ENCODE measurements at regions not wholly inside any gene's neighbourhood (a gene's known extent, or its start where the extent isn't known, plus 50 kb on each side); places are given as distances from the start of the nearest gene placed in this dataset.

GRCh38 chr5:92653730-92654461 is 927.1 kb downstream of the NR2F1-AS1 start:
- DNase-seq (ENCODE audit: low spot score) (no peak), ATAC-seq (no peak)
- Mint-ChIP-seq H3K4me1 (no peaks in the 10 kb centered on the region), H3K4me3 (no peak overlapping the region), H3K27me3 (ENCODE audit: low read depth) (no peaks in the 10 kb centered on the region), H3K36me3 (no peaks in the 10 kb centered on the region), H3K27ac (no peak overlapping the region), H3K9me3 (no peaks in the 10 kb centered on the region)
- ChIA-PET CTCF (no interaction called here), POLR2A (no interaction called here)
- no peak for TF ChIP-seq ATF1 (CRISPR knock-in tag; IDR thresholded peaks at IDR 0.05)
- TF ChIP-seq SMAD3 (CRISPR knock-in tag; IDR thresholded peaks at IDR 0.05; ENCODE audit: borderline replicate concordance) = no peak
- TF ChIP-seq JAZF1 (CRISPR knock-in tag; IDR thresholded peaks at IDR 0.05) = no peak
- TF ChIP-seq E2F4 (CRISPR knock-in tag; IDR thresholded peaks at IDR 0.05; ENCODE audit: borderline replicate concordance, low read depth) = no peak
- no peak for TF ChIP-seq NR1H2 (CRISPR knock-in tag; IDR thresholded peaks at IDR 0.05)
- no peak for TF ChIP-seq FOXK1 (CRISPR knock-in tag; IDR thresholded peaks at IDR 0.05)
- TF ChIP-seq ZNF671 (CRISPR knock-in tag; IDR thresholded peaks at IDR 0.05) = no peak
- no peak for TF ChIP-seq TEAD4 (CRISPR knock-in tag; IDR thresholded peaks at IDR 0.05)
- TF ChIP-seq PRDM15 (CRISPR knock-in tag; IDR thresholded peaks at IDR 0.05) = no peak

- Mint-ChIP-seq H3K27me3 (ENCODE audit: low read depth) (no peaks in the 10 kb centered on the region), H3K9me3 (no peaks in the 10 kb centered on the region)
Observed at GRCh38 chr5:92652756-92653155, 928.3 kb downstream of the NR2F1-AS1 start.

More at GRCh38 chr5:92652756-92653155, 928.3 kb downstream of the NR2F1-AS1 start:
- DNase-seq (ENCODE audit: low spot score) (no peak), ATAC-seq (no peak)
- Mint-ChIP-seq H3K27ac (no peak overlapping the region), H3K36me3 (no peaks in the 10 kb centered on the region), H3K4me3 (no peak overlapping the region), H3K4me1 (no peaks in the 10 kb centered on the region)
- ChIA-PET POLR2A (no interaction called here), CTCF (no interaction called here)
- TF ChIP-seq SOX15 (CRISPR knock-in tag; IDR thresholded peaks at IDR 0.05) (no peak), TEAD4 (CRISPR knock-in tag; IDR thresholded peaks at IDR 0.05) (no peak), ZNF532 (CRISPR knock-in tag; IDR thresholded peaks at IDR 0.05; ENCODE audit: borderline replicate concordance) (no peak), ZNF138 (CRISPR knock-in tag; conservative IDR thresholded peaks at IDR 0.05) (no peak), ESRRA (CRISPR knock-in tag; IDR thresholded peaks at IDR 0.05; ENCODE audit: borderline replicate concordance) (no peak), IRF1 (CRISPR knock-in tag; IDR thresholded peaks at IDR 0.05) (no peak), GTF2I (CRISPR knock-in tag; conservative IDR thresholded peaks at IDR 0.05) (no peak), CDX4 (CRISPR knock-in tag; IDR thresholded peaks at IDR 0.05; ENCODE audit: borderline replicate concordance) (no peak), ZNF219 (CRISPR knock-in tag; IDR thresholded peaks at IDR 0.05; ENCODE audit: borderline replicate concordance) (no peak), ZMAT4 (CRISPR knock-in tag; IDR thresholded peaks at IDR 0.05) (no peak), RELA (CRISPR knock-in tag; IDR thresholded peaks at IDR 0.05; ENCODE audit: borderline replicate concordance) (no peak), SMAD3 (CRISPR knock-in tag; IDR thresholded peaks at IDR 0.05; ENCODE audit: borderline replicate concordance) (no peak), IRF2 (CRISPR knock-in tag; IDR thresholded peaks at IDR 0.05; ENCODE audit: borderline replicate concordance, low read depth) (no peak)
